A549 (cell line): ENCODE measurements at regions not wholly inside any gene's neighbourhood (a gene's known extent, or its start where the extent isn't known, plus 50 kb on each side); places are given as distances from the start of the nearest gene placed in this dataset.

Source experiments
- ATAC-seq, 2 experiments: fragments of 200-7000 bp in 1 of 2; fragments of >200 bp in 1 of 2; cut with Nextera tagmentation in 1 of 2; cut with Tn5 transposase in 1 of 2; 3 replicates each; pipeline versions ENCODE4 v1.8.0 to v1.9.1; 2018 to 2020; ENCODE audit warnings: mild to moderate bottlenecking in 1 of 2, moderate library complexity in 1 of 2
- CTCF ChIA-PET: fragments of 300-600 bp; sonication (Branson Sonifier 250); formaldehyde crosslinking; extraction: SDS; loops from one replicate; lab custom pipeline; 2021; ENCODE audit warnings: antibody characterized with exemption, inconsistent platforms; lab: Yijun Ruan, JAX
- POLR2A ChIA-PET: fragments of 350-600 bp; formaldehyde crosslinking; extraction: SDS; loops from one replicate; lab custom pipeline; 2021; ENCODE audit warnings: antibody characterized with exemption, inconsistent platforms; lab: Yijun Ruan, JAX
- DNase-seq, 2 experiments: peaks; one replicate each; pipeline versions ENCODE4 v3.0.0 to v3.0.0-alpha.2; 2011 to 2016; ENCODE audit warnings: low read depth in 1 of 2, low spot score in 1 of 2
- FAIRE-seq: peaks from 2 replicates; lab custom pipeline; 2011; peaks lifted over from hg19 to GRCh38; lab: Jason Lieb, UNC
- H3K27ac ChIP-seq, 2 experiments: fragments of >200 bp; sonication (Bioruptor Twin); formaldehyde crosslinking; 3 replicates each; pipeline ENCODE4 v1.5.1; 2016 to 2017
- H3K4me1 ChIP-seq: fragments of >200 bp; sonication (Bioruptor Twin); formaldehyde crosslinking; 3 replicates; pipeline ENCODE4 v1.6.1; 2016
- H3K4me2 ChIP-seq: fragments of >200 bp; sonication (Bioruptor Twin); formaldehyde crosslinking; 3 replicates; pipeline ENCODE4 v1.6.1; 2016
- H3K4me3 ChIP-seq: fragments of >200 bp; sonication (Bioruptor Twin); formaldehyde crosslinking; 3 replicates; pipeline ENCODE4 v1.5.1; 2016
- H3K9me3 ChIP-seq: fragments of >200 bp; sonication (Bioruptor Twin); formaldehyde crosslinking; 3 replicates; pipeline ENCODE4 v1.6.1; 2016
- CEBPB ChIP-seq, 2 experiments: fragments of >200 bp in 1 of 2; sonication (Bioruptor Twin) in 1 of 2; formaldehyde crosslinking in 1 of 2; IDR thresholded peaks; 2 replicates each; pipeline ENCODE4 v1.6.1; 2012 to 2016
- EHMT2 ChIP-seq: fragments of 200-600 bp; sonication (generic); IDR thresholded peaks from 2 replicates; pipeline ENCODE4 v1.6.1; 2016; ENCODE audit warnings: antibody characterized with exemption, low read depth, mild to moderate bottlenecking, moderate library complexity
- ELK1 ChIP-seq: fragments of 150-350 bp; IDR thresholded peaks from 2 replicates; pipeline ENCODE4 v1.6.1; 2014; ENCODE audit warnings: low read depth, mild to moderate bottlenecking, low read length
- EP300 ChIP-seq, 2 experiments: fragments of >200 bp; sonication (Bioruptor Twin); formaldehyde crosslinking; IDR thresholded peaks; 2 replicates in 1 of 2; 3 replicates in 1 of 2; pipeline ENCODE4 v1.6.1; 2016 to 2017
- FOXS1 ChIP-seq: fragments of 250-450 bp; sonication (Bioruptor Pico); IDR thresholded peaks from 2 replicates; pipeline ENCODE4 v1.5.0; 2020; ENCODE audit warnings: mild to moderate bottlenecking, moderate library complexity
- GATA3 ChIP-seq: IDR thresholded peaks from 2 replicates; pipeline ENCODE4 v1.6.1; 2012; ENCODE audit warnings: borderline replicate concordance
- HOXB13 ChIP-seq: fragments of 250-450 bp; sonication (Bioruptor Pico); IDR thresholded peaks from 2 replicates; pipeline ENCODE4 v1.5.0; 2020; ENCODE audit warnings: low read depth, mild to moderate bottlenecking, moderate library complexity
- MAFK ChIP-seq: fragments of 450-650 bp; IDR thresholded peaks from 2 replicates; pipeline ENCODE4 v1.6.1; 2014; ENCODE audit not compliant: partially characterized antibody
- MAZ ChIP-seq: fragments of 150-350 bp; IDR thresholded peaks from 2 replicates; pipeline ENCODE4 v1.6.1; 2014; ENCODE audit warnings: antibody characterized with exemption, low read depth, low read length, borderline replicate concordance
- MYC ChIP-seq: IDR thresholded peaks from 2 replicates; pipeline ENCODE4 v1.6.1; 2012; ENCODE audit warnings: mild to moderate bottlenecking, inconsistent platforms, low read length, improper control_type of control experiment, borderline replicate concordance
- NPAS2 ChIP-seq: fragments of 250-450 bp; sonication (Bioruptor Pico); IDR thresholded peaks from 2 replicates; pipeline ENCODE4 v1.8.0; 2022; ENCODE audit warnings: mild to moderate bottlenecking, moderate library complexity, borderline replicate concordance
- PBX3 ChIP-seq: IDR thresholded peaks from 2 replicates; pipeline ENCODE4 v1.6.1; 2012
- PHF8 ChIP-seq: fragments of 200-600 bp; sonication (generic); IDR thresholded peaks from 2 replicates; pipeline ENCODE4 v1.6.1; 2016; ENCODE audit warnings: low read depth, mild to moderate bottlenecking, antibody characterized with exemption, moderate library complexity, borderline replicate concordance
- POLR2A ChIP-seq: IDR thresholded peaks from 2 replicates; pipeline ENCODE4 v1.6.1; 2012; ENCODE audit warnings: mild to moderate bottlenecking, low read length
- RAD21 ChIP-seq, 2 experiments: fragments of >200 bp in 1 of 2; sonication (Bioruptor Twin) in 1 of 2; formaldehyde crosslinking in 1 of 2; IDR thresholded peaks in 1 of 2; conservative IDR thresholded peaks in 1 of 2; 2 replicates in 1 of 2; 3 replicates in 1 of 2; pipeline ENCODE4 v1.6.1; 2012 to 2018; ENCODE audit warnings: inconsistent platforms in 1 of 2
- RNF2 ChIP-seq: fragments of 200-600 bp; sonication (generic); IDR thresholded peaks from 2 replicates; pipeline ENCODE4 v1.6.1; 2016; ENCODE audit warnings: low read depth, mild to moderate bottlenecking, antibody characterized with exemption, moderate library complexity, borderline replicate concordance
- USF2 ChIP-seq: fragments of 450-650 bp; IDR thresholded peaks from 2 replicates; pipeline ENCODE4 v1.6.1; 2014; ENCODE audit warnings: antibody characterized with exemption
- ZC3H11A ChIP-seq: fragments of 450-650 bp; IDR thresholded peaks from 2 replicates; pipeline ENCODE4 v1.6.1; 2014; ENCODE audit warnings: antibody characterized with exemption, mild to moderate bottlenecking
- ZNF302 ChIP-seq: fragments of 250-450 bp; sonication (Bioruptor Pico); IDR thresholded peaks from 2 replicates; pipeline ENCODE4 v1.9.0; 2021; ENCODE audit warnings: inconsistent platforms, mild to moderate bottlenecking, moderate library complexity
- ZSCAN20 ChIP-seq: fragments of 250-450 bp; sonication (Bioruptor Pico); IDR thresholded peaks from 2 replicates; pipeline ENCODE4 v1.8.0; 2022; ENCODE audit warnings: mild to moderate bottlenecking, moderate library complexity
- WGBS: methylation state at CpG from one replicate; pipeline ENCODE4 v1.1.6; 2017; ENCODE audit errors: missing lambda C conversion rate; 5-methylcytosine and 5-hydroxymethylcytosine counted together

- no peak for ATAC-seq
- H3K4me1 ChIP-seq: no peaks in the 10 kb centered on the region
These were observed 82.3 kb downstream of the C11orf91 start for GRCh38 chr11:33618351-33618710.

GRCh38 chr11:33617672-33618350 is 82.8 kb downstream of the C11orf91 start:
- ChIA-PET POLR2A (no interaction called here), CTCF (no interaction called here)
- Histone ChIP-seq H3K27ac (no peak overlapping the region), H3K4me2 (no peak overlapping the region), H3K9me3 (no peaks in the 10 kb centered on the region), H3K4me1 (no peaks in the 10 kb centered on the region), H3K4me3 (no peak overlapping the region)
- FAIRE-seq: no peak
- ATAC-seq: no peak
- TF ChIP-seq MAFK (peak; percentile 62), EHMT2 (no peak)
- TF ChIP-seq, all 56 proteins: peak for 1
- DNase-seq: no peak
- WGBS: 78% methylated on average over 8 of the region's 8 CpGs

More at GRCh38 chr11:33618351-33618710, 82.3 kb downstream of the C11orf91 start:
- TF ChIP-seq EP300 (IDR thresholded peaks at IDR 0.05) (no peak), ZNF302 (no peak), MYC (no peak), EHMT2 (no peak), CEBPB (IDR thresholded peaks at IDR 0.05) (no peak), NPAS2 (no peak), RNF2 (no peak), RAD21 (conservative IDR thresholded peaks at IDR 0.05 in 1 of 2, IDR thresholded peaks at IDR 0.05 in 1 of 2) (no peak), ELK1 (no peak), GATA3 (no peak), POLR2A (no peak), FOXS1 (CRISPR knock-in tag) (no peak), USF2 (no peak), MAFK (no peak), ZC3H11A (no peak)
- Histone ChIP-seq H3K4me3 (no peak overlapping the region), H3K27ac (no peak overlapping the region), H3K4me2 (no peak overlapping the region), H3K9me3 (no peaks in the 10 kb centered on the region)
- ChIA-PET POLR2A (no interaction called here), CTCF (no interaction called here)
- FAIRE-seq: no peak
- 94% methylated on average over 10 of the region's 10 CpGs for WGBS
- no peak for DNase-seq

- Histone ChIP-seq H3K4me3 (no peak overlapping the region), H3K9me3 (no peaks in the 10 kb centered on the region), H3K27ac (no peak overlapping the region), H3K4me2 (no peak overlapping the region), H3K4me1 (no peaks in the 10 kb centered on the region)
- 93% methylated on average over 5 of the region's 5 CpGs for WGBS
- ChIA-PET CTCF (no interaction called here), POLR2A (no interaction called here)
- DNase-seq (no peak), FAIRE-seq (no peak), ATAC-seq (no peak)
- TF ChIP-seq RNF2 (no peak), HOXB13 (CRISPR knock-in tag) (no peak), USF2 (no peak), ZSCAN20 (CRISPR knock-in tag) (no peak), PBX3 (no peak), MAZ (no peak), PHF8 (no peak)
These were observed 84.1 kb downstream of the C11orf91 start for GRCh38 chr11:33616552-33616951.
